Thyroid gland (tissue), 4 donors: ENCODE measurements at regions not wholly inside any gene's neighbourhood (a gene's known extent, or its start where the extent isn't known, plus 50 kb on each side); places are given as distances from the start of the nearest gene placed in this dataset.
"Not testable (repeated sequence)": the region's sequence is repeated elsewhere in the genome, so short reads cannot be mapped to it uniquely, and the experiment has no call there.

Source experiments
- CTCF ChIP-seq, 6 experiments: fragments of 200-600 bp in 3 of 6; fragments of 450-650 bp in 3 of 6; sonication (generic) in 3 of 6; IDR thresholded peaks; one replicate each; pipeline ENCODE4 v1.5.1; 2016 to 2019; ENCODE audit warnings: antibody characterized with exemption in 6 of 6, mild to moderate bottlenecking in 2 of 6, inconsistent platforms in 1 of 6, moderate library complexity in 1 of 6
- POLR2A ChIP-seq, 2 donors: fragments of 450-650 bp; IDR thresholded peaks; one replicate each; pipeline ENCODE4 v1.6.1; 2017; ENCODE audit warnings: antibody characterized with exemption in 2 of 2, mild to moderate bottlenecking in 2 of 2, moderate library complexity in 1 of 2

DNA sequence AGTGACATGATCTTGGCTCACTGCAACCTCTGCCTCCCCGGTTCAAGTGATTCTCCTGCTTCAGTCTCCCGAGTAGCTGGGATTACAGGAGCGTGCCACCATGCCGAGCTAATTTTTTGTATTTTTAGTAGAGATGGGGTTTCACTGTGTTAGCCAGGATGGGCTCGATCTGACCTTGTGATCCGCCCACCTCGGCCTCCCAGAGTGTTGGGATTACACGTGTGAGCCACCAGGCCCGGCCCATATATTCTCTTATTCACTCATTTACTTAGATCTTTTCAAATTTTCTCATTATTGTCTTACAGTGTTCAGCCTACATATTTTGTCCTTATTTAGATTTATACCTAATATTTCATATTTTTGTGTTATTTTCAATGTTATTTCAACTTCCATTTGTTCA, 410.7 kb downstream of the CCSER2 start:
- TF ChIP-seq POLR2A, CTCF (IDR thresholded peaks at IDR 0.05): not testable (repeated sequence)
